ENCODE measurements at regions not wholly inside any gene's neighbourhood (a gene's known extent, or its start where the extent isn't known, plus 50 kb on each side); places are given as distances from the start of the nearest gene placed in this dataset.

- TF ChIP-seq USF1 (IDR thresholded peaks at IDR 0.05; ENCODE audit: borderline replicate concordance, extremely low read length, insufficient read depth, low read depth, low read length) (no peak), HDAC6 (IDR thresholded peaks at IDR 0.05; ENCODE audit: unreplicated experiment) (no peak), SREBF2 (IDR thresholded peaks at IDR 0.05; ENCODE audit: low read length) (no peak), ZNF217 (IDR thresholded peaks at IDR 0.05) (no peak)
Observed at GRCh38 chr20:4502756-4503155, 183.5 kb upstream of the PRNP start (continued).

GRCh38 chr20:4493386-4493785 lies 192.9 kb upstream of the PRNP start:
- ChIA-PET POLR2A (no interaction called here), RAD21 (ENCODE audit: unreplicated experiment) (no interaction called here), CTCF (no interaction called here), SMC1A (ENCODE audit: uncharacterized antibody, unreplicated experiment) (interaction anchor here (1.3 kb wide), 1 partner anchor 9 kb away, joined by 4 read pairs; no protein-coding TSS in a partner anchor)
- Histone ChIP-seq H4K20me1 (ENCODE audit: control insufficient read depth, insufficient read depth) (no peaks in the 10 kb centered on the region), H3K27me3 (replicated peaks in 1 of 2; ENCODE audit: control insufficient read depth in 2 of 2, insufficient read depth in 2 of 2, low read length in 1 of 2) (no peaks in the 10 kb centered on the region), H3K9ac (ENCODE audit: control insufficient read depth, insufficient read depth, low read length) (no peak overlapping the region), H3K36me3 (ENCODE audit: control insufficient read depth in 2 of 2, insufficient read depth in 2 of 2, low read length in 1 of 2) (no peaks in the 10 kb centered on the region), H3K9me3 (replicated peaks; ENCODE audit: control insufficient read depth, insufficient read depth, low read length) (no peaks in the 10 kb centered on the region), H2AFZ (ENCODE audit: control insufficient read depth, low read depth, low read length) (no peak overlapping the region), H3K4me2 (ENCODE audit: control insufficient read depth, insufficient read depth) (no peak overlapping the region), H3K4me3 (no peak overlapping the region), H3K4me1 (ENCODE audit: control insufficient read depth, insufficient read depth, low read length) (no peaks in the 10 kb centered on the region), H3K27ac (ENCODE audit: control insufficient read depth, insufficient read depth) (no peak overlapping the region), H3K79me2 (ENCODE audit: control insufficient read depth, insufficient read depth, low read length) (no peaks in the 10 kb centered on the region)
- no peak for DNase-seq (ENCODE audit: low read depth, low spot score)
- ATAC-seq: no peak
- BruUV-seq (replicated peaks): no TSS peak
- no peak for FAIRE-seq
- intact Hi-C loops (cut with micrococcal nuclease; ENCODE audit: unreplicated experiment) (no loop called here), in situ Hi-C loops (cut with MboI) (no loop called here)
- TF ChIP-seq SP1 (IDR thresholded peaks at IDR 0.05; ENCODE audit: low read depth, low read length): no peak
- 2% methylated on average over 2 of the region's 2 CpGs for WGBS (ENCODE audit: insufficient coverage, insufficient replicate concordance, low lambda C conversion rate, missing lambda C conversion rate)

- Histone ChIP-seq H3K79me2 (ENCODE audit: control insufficient read depth, insufficient read depth, low read length) (no peaks in the 10 kb centered on the region), H3K4me2 (ENCODE audit: control insufficient read depth, insufficient read depth) (no peak overlapping the region)
- RAD21 ChIA-PET (ENCODE audit: unreplicated experiment): no interaction called here
- TF ChIP-seq POU2F2 (IDR thresholded peaks at IDR 0.05; ENCODE audit: borderline replicate concordance, low read depth, low read length) (no peak), EGR1 (IDR thresholded peaks at IDR 0.05; ENCODE audit: borderline replicate concordance in 1 of 2, low read depth in 2 of 2, low read length in 2 of 2) (no peak), CHD2 (IDR thresholded peaks at IDR 0.05; ENCODE audit: borderline replicate concordance, low read depth, low read length) (no peak), TCF7 (IDR thresholded peaks at IDR 0.05; ENCODE audit: borderline replicate concordance) (no peak), IRF3 (IDR thresholded peaks at IDR 0.05) (no peak), REST (IDR thresholded peaks at IDR 0.05; ENCODE audit: low read depth, low read length) (no peak), SIN3A (IDR thresholded peaks at IDR 0.05; ENCODE audit: low read depth, low read length) (no peak)
Observed at GRCh38 chr20:4491643-4492042, 194.6 kb upstream of the PRNP start.

More at GRCh38 chr20:4491643-4492042, 194.6 kb upstream of the PRNP start:
- ATAC-seq (no peak), FAIRE-seq (no peak), DNase-seq (ENCODE audit: low read depth, low spot score) (no peak)
- no peaks in the 10 kb centered on the region for H4K20me1 ChIP-seq (ENCODE audit: control insufficient read depth, insufficient read depth)
- H3K9me3 ChIP-seq (replicated peaks; ENCODE audit: control insufficient read depth, insufficient read depth, low read length): no peaks in the 10 kb centered on the region
- no peak overlapping the region for H3K9ac ChIP-seq (ENCODE audit: control insufficient read depth, insufficient read depth, low read length)
- ChIA-PET POLR2A (no interaction called here), CTCF (no interaction called here), SMC1A (ENCODE audit: uncharacterized antibody, unreplicated experiment) (no interaction called here)
- intact Hi-C loops (cut with micrococcal nuclease; ENCODE audit: unreplicated experiment): no loop called here
- WGBS (ENCODE audit: insufficient coverage, insufficient replicate concordance, low lambda C conversion rate, missing lambda C conversion rate): 47% methylated on average over 2 of the region's 2 CpGs
- in situ Hi-C loops (cut with MboI): no loop called here
- H3K36me3 ChIP-seq (ENCODE audit: control insufficient read depth in 2 of 2, insufficient read depth in 2 of 2, low read length in 1 of 2): no peaks in the 10 kb centered on the region
- H3K4me1 ChIP-seq (ENCODE audit: control insufficient read depth, insufficient read depth, low read length): no peaks in the 10 kb centered on the region
- BruUV-seq (replicated peaks): no TSS peak
- H3K4me3 ChIP-seq: no peak overlapping the region
- no peak overlapping the region for H2AFZ ChIP-seq (ENCODE audit: control insufficient read depth, low read depth, low read length)
- H3K27ac ChIP-seq (ENCODE audit: control insufficient read depth, insufficient read depth): no peak overlapping the region
- no peaks in the 10 kb centered on the region; a peak in 1 of 4 replicates for H3K27me3 ChIP-seq (replicated peaks in 1 of 2; ENCODE audit: control insufficient read depth in 2 of 2, insufficient read depth in 2 of 2, low read length in 1 of 2)

Data from GM12878 (cell line).